Mesendoderm (in vitro differentiated cells): ENCODE measurements at regions not wholly inside any gene's neighbourhood (a gene's known extent, or its start where the extent isn't known, plus 50 kb on each side); places are given as distances from the start of the nearest gene placed in this dataset.
"Not testable (repeated sequence)": the region's sequence is repeated elsewhere in the genome, so short reads cannot be mapped to it uniquely, and the experiment has no call there.

ENCODE experiments used
- DNase-seq: peaks from one replicate; pipeline ENCODE4 v3.0.0; 2013
- H2AK5ac ChIP-seq: 2 replicates; pipeline ENCODE4 v1.6.1; 2013; ENCODE audit warnings: low read length, inconsistent platforms
- H2BK120ac ChIP-seq: 2 replicates; pipeline ENCODE4 v1.6.1; 2013; ENCODE audit warnings: low read depth, mild to moderate bottlenecking, low read length, moderate library complexity, mixed read lengths
- H2BK15ac ChIP-seq: replicated peaks from 2 replicates; pipeline ENCODE4 v1.6.1; 2013; ENCODE audit warnings: low read depth, mild to moderate bottlenecking, moderate library complexity
- H2BK5ac ChIP-seq: 2 replicates; pipeline ENCODE4 v1.6.1; 2013; ENCODE audit warnings: low read length, inconsistent platforms
- H3K18ac ChIP-seq: 2 replicates; pipeline ENCODE4 v1.6.1; 2013; ENCODE audit warnings: mild to moderate bottlenecking, low read length, mixed read lengths
- H3K23ac ChIP-seq: one replicate; pipeline ENCODE4 v1.6.1; 2013; ENCODE audit warnings: low read length
- H3K27ac ChIP-seq: 2 replicates; pipeline ENCODE4 v1.5.1; 2013; ENCODE audit warnings: low read depth, mild to moderate bottlenecking, inconsistent platforms, low read length, moderate library complexity
- H3K27me3 ChIP-seq: 2 replicates; pipeline ENCODE4 v1.6.1; 2013; ENCODE audit warnings: low read length, control low read depth, mild to moderate bottlenecking, inconsistent platforms; ENCODE audit not compliant: insufficient read depth, poor library complexity
- H3K36me3 ChIP-seq: 2 replicates; pipeline ENCODE4 v1.6.1; 2013; ENCODE audit warnings: low read length, inconsistent platforms; ENCODE audit not compliant: control insufficient read depth, insufficient read depth
- H3K4ac ChIP-seq: one replicate; pipeline ENCODE4 v1.6.1; 2013; ENCODE audit warnings: low read depth, mild to moderate bottlenecking, low read length, moderate library complexity
- H3K4me1 ChIP-seq: 2 replicates; pipeline ENCODE4 v1.6.1; 2013; ENCODE audit warnings: low read depth, low read length, inconsistent platforms; ENCODE audit not compliant: control insufficient read depth
- H3K4me2 ChIP-seq: 2 replicates; pipeline ENCODE4 v1.6.1; 2013; ENCODE audit warnings: low read length
- H3K4me3 ChIP-seq: 2 replicates; pipeline ENCODE4 v1.5.1; 2013; ENCODE audit warnings: mild to moderate bottlenecking, low read length
- H3K56ac ChIP-seq: one replicate; pipeline ENCODE4 v1.6.1; 2013; ENCODE audit warnings: low read length
- H3K79me1 ChIP-seq: 2 replicates; pipeline ENCODE4 v1.6.1; 2013; ENCODE audit warnings: low read length, inconsistent platforms
- H3K79me2 ChIP-seq: 2 replicates; pipeline ENCODE4 v1.6.1; 2013; ENCODE audit warnings: mild to moderate bottlenecking, low read length; ENCODE audit not compliant: control insufficient read depth, insufficient read depth
- H3K9ac ChIP-seq: 2 replicates; pipeline ENCODE4 v1.6.1; 2013; ENCODE audit warnings: low read length, inconsistent platforms
- H4K5ac ChIP-seq: one replicate; pipeline ENCODE4 v1.6.1; 2013; ENCODE audit warnings: low read length
- H4K8ac ChIP-seq: one replicate; pipeline ENCODE4 v1.6.1; 2013; ENCODE audit warnings: low read depth, mild to moderate bottlenecking, control low read depth, low read length, moderate library complexity
- WGBS: extraction: QIAGEN DNeasy Blood & Tissue Kit; methylation state at CpG from one replicate; pipeline ENCODE4 v1.1.7; 2013; ENCODE audit warnings: low lambda C conversion rate, missing lambda C conversion rate; ENCODE audit not compliant: insufficient coverage; ENCODE audit errors: extremely low coverage; 5-methylcytosine and 5-hydroxymethylcytosine counted together

DNA sequence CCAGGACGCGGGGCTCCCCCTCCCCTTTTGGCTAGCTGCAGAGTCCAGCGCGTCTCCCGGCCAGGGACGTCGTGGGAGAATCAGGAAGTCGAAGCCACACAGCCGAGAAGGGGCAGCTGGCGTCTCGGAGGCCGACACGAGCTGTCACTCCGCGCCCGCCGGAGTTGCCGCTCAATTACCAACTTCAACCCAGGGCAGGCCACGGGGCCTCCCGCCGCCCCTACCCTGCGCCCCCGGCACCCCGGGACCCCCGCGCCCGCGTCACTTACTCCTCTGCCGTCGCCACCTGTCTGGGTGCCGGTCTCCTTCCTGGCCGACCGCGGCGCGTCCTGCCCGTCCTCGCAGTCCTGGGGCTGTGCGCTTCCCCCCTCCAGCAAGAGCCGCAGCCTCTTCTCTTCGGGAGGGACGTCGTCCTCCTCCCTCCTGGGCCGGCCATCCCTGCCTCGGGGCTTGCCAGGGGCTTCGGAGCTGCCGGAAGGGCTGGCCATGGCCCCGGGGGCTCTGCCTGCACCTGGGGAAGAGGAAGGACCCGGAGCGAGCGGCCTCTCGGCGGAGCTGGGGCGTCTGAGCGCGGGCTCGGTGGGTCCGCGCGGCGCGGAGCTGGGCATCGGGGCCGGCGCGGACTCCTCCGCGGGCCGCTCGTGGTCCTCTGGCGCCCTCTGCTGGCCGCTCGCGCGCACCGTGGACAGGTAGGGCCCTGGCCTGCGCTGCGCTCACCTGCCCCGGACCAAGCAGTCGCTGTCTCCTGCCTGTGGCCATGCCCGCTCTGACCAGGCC is 65.6 kb upstream of the CLEC6A start:
- not testable (repeated sequence) for H3K4me1 ChIP-seq, H2BK15ac ChIP-seq, H3K4me2 ChIP-seq, H3K23ac ChIP-seq, H3K27me3 ChIP-seq, H3K4me3 ChIP-seq, H3K27ac ChIP-seq, H2AK5ac ChIP-seq, H3K36me3 ChIP-seq, H2BK5ac ChIP-seq, H4K5ac ChIP-seq, H2BK120ac ChIP-seq, H3K18ac ChIP-seq, H3K79me1 ChIP-seq, H4K8ac ChIP-seq, H3K79me2 ChIP-seq
- Histone ChIP-seq H3K9ac (peak overlapping the region; percentile 55), H3K4ac (peak overlapping the region; percentile 43), H3K56ac (peak overlapping the region; percentile 73)
- DNase-seq = peak; percentile 25
- WGBS = no CpG with 5 or more reads among the region's 81 CpGs

DNA sequence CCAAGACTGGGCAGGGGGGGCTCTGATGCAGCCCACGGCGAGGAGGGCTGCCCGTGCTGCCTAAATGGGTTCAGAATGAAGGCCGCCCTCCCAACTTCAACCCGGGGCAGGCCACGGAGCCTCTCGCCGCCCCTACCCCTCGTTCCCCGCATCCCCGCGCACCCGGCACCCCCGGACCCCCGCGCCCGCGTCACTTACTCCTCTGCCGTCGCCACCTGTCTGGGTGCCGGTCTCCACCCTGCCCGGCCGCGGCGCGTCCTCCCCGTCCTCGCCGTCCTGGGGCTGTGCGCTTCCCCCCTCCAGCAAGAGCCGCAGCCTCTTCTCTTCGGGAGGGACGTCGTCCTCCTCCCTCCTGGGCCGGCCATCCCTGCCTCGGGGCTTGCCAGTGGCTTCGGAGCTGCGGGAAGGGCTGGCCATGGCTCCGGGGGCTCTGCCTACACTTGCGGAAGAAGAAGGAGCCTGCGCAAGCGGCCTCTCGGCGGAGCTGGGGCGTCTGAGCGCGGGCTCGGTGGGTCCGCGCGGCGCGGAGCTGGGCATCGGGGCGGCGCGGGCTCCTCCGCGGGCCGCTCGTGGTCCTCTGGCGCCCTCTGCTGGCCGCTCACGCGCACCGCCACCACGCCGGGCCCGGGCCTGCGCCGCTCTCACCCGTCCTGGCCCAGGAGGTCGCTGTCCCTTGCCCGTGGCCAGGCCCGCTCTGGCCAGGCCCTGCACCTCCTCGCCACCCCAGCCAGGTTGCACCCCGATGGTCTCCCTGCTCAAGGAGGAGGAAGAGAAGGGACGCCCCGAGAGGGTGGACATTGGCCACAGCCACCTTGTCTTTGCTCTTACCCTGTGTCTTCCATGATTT is 59.3 kb upstream of the CLEC6A start:
- H3K79me1 ChIP-seq = not testable (repeated sequence)
- no CpG with 5 or more reads among the region's 79 CpGs for WGBS
- H3K4me3 ChIP-seq = peak overlapping the region; percentile 33

DNA sequence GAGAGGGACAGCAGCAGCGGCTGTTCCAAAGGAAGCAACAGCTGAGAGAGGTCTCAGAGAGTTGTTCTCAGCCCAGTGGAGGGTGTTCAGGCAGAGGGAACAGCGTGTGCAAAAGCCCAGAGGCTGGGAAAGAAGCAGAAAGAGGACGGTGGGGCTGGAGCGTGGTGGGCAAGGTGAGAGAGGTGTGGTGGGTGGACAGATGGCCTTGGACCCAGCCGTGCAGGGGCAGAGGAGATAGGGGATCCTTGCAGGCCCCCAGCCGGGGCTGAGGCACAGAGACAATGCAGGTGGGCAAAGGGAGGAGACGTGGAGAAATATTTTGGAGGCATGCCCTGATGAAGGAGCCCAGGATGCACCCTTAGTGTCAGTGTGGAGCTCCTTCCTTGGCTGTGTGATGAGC is 58.4 kb upstream of the CLEC6A start:
- H4K5ac ChIP-seq, H3K4me3 ChIP-seq, H3K79me2 ChIP-seq, H3K9ac ChIP-seq, H3K23ac ChIP-seq, H3K27ac ChIP-seq, H2BK120ac ChIP-seq, H3K4ac ChIP-seq, H3K18ac ChIP-seq, H3K36me3 ChIP-seq, H3K79me1 ChIP-seq, H3K4me2 ChIP-seq, H2BK15ac ChIP-seq, H3K56ac ChIP-seq, H2BK5ac ChIP-seq, H4K8ac ChIP-seq, DNase-seq, H3K4me1 ChIP-seq, H3K27me3 ChIP-seq, H2AK5ac ChIP-seq: not testable (repeated sequence)
- WGBS = no CpG with 5 or more reads among the region's 7 CpGs

More for the DNA sequence above, 59.3 kb upstream of the CLEC6A start:
- peak overlapping the region; percentile 90 for H3K4ac ChIP-seq
- H3K27me3 ChIP-seq, H3K36me3 ChIP-seq, H2BK120ac ChIP-seq, H4K5ac ChIP-seq, H3K23ac ChIP-seq, H3K27ac ChIP-seq, H2AK5ac ChIP-seq, H2BK5ac ChIP-seq, H2BK15ac ChIP-seq, H3K4me1 ChIP-seq, H3K79me2 ChIP-seq, H4K8ac ChIP-seq: not testable (repeated sequence)
- H3K18ac ChIP-seq = peak overlapping the region; percentile 85
- peak overlapping the region; percentile 73 for H3K9ac ChIP-seq
- DNase-seq = peak; percentile 56
- H3K4me2 ChIP-seq = peak overlapping the region; percentile 40
- peak overlapping the region; percentile 85 for H3K56ac ChIP-seq

DNA sequence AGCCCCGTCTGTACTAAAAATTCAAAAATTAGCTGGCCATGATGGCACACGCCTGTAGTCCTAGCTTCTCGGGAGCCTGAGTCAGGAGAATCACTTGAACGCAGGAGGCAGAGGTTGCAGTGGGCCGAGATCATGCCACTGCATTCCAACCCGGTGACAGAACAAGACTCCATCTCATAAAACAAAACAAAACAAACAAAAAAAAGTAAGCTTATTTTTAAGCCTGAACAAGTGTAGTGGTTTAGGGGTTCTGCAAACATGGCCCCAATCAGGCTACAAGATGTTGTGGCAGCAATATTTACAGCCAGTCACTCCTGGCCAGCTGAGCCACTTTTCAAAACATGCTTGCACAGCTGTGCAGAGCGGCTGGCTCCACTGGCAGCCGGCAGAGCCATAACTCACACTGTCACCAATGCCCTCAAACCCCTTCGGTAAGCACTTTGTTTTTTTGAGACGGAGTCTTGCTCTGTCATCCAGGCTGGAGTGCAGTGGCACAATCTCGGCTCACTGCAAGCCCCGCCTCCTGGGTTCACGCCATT is 56.2 kb upstream of the CLEC6A start:
- H3K27ac ChIP-seq, H2AK5ac ChIP-seq, H3K23ac ChIP-seq, DNase-seq, H3K9ac ChIP-seq, H3K4me3 ChIP-seq, H3K4me1 ChIP-seq, H3K27me3 ChIP-seq, H3K56ac ChIP-seq, H3K36me3 ChIP-seq, H2BK120ac ChIP-seq, H2BK15ac ChIP-seq, H3K4me2 ChIP-seq, H3K4ac ChIP-seq, H4K5ac ChIP-seq, H3K18ac ChIP-seq, H4K8ac ChIP-seq, H3K79me1 ChIP-seq, H3K79me2 ChIP-seq, H2BK5ac ChIP-seq: not testable (repeated sequence)
- no CpG with 5 or more reads among the region's 13 CpGs for WGBS

DNA sequence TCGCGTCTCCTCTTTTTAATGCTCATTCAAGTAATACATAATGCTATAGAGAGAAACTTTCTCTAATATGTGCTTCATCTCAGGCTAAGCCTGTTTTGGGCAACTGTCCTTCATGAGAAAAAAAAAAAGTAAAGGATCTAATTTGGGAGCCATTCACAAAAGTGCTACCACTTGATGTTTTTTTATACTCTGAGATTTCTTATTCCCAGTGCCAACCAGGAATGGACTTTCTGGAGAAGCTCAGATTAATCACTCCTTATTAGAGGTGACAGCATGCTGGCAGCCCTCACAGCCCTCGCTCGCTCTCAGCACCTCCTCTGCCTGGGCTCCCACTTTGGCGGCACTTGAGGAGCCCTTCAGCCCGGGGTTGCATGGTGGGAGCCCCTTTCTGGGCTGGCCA is 51.9 kb upstream of the CLEC6A start:
- H3K27ac ChIP-seq, H3K4me2 ChIP-seq, H2BK120ac ChIP-seq, H2BK5ac ChIP-seq, H2BK15ac ChIP-seq, H3K4ac ChIP-seq, H3K56ac ChIP-seq, DNase-seq, H3K9ac ChIP-seq, H3K27me3 ChIP-seq, H4K5ac ChIP-seq, H3K4me1 ChIP-seq, H3K36me3 ChIP-seq, H3K79me1 ChIP-seq, H3K79me2 ChIP-seq, H3K23ac ChIP-seq, H3K18ac ChIP-seq, H4K8ac ChIP-seq, H3K4me3 ChIP-seq, H2AK5ac ChIP-seq: not testable (repeated sequence)
- no CpG with 5 or more reads among the region's 6 CpGs for WGBS
